HepG2 (cell line): ENCODE measurements at regions not wholly inside any gene's neighbourhood (a gene's known extent, or its start where the extent isn't known, plus 50 kb on each side); places are given as distances from the start of the nearest gene placed in this dataset.

Source experiments
- CTCF ChIP-seq: sonication (generic); formaldehyde crosslinking; IDR thresholded peaks from 2 replicates; pipeline ENCODE4 v1.5.0; 2020; ENCODE audit warnings: mild to moderate bottlenecking, missing genetic modification reagents, moderate library complexity
- EZH2 ChIP-seq: conservative IDR thresholded peaks from 2 replicates; pipeline ENCODE4 v1.6.1; 2012; ENCODE audit warnings: mild to moderate bottlenecking, low read depth, low read length, moderate library complexity
- HNF4G ChIP-seq, 2 experiments: sonication (generic) in 1 of 2; formaldehyde crosslinking in 1 of 2; IDR thresholded peaks; 2 replicates each; pipeline versions ENCODE4 v1.4.0 to v1.6.1; 2011 to 2020; ENCODE audit warnings: borderline replicate concordance in 2 of 2, low read depth in 2 of 2, mild to moderate bottlenecking in 2 of 2, low read length in 1 of 2, missing genetic modification reagents in 1 of 2, moderate library complexity in 1 of 2
- REST ChIP-seq, 2 experiments: IDR thresholded peaks; 2 replicates each; pipeline ENCODE4 v1.6.1; 2011 to 2012; ENCODE audit warnings: low read length in 2 of 2, borderline replicate concordance in 1 of 2, low read depth in 1 of 2, mild to moderate bottlenecking in 1 of 2, moderate library complexity in 1 of 2
- ZKSCAN1 ChIP-seq: fragments of 150-350 bp; IDR thresholded peaks from 2 replicates; pipeline ENCODE4 v1.6.1; 2014; ENCODE audit warnings: low read length
- ZNF24 ChIP-seq: fragments of 450-650 bp; IDR thresholded peaks from 2 replicates; pipeline ENCODE4 v1.6.1; 2017; ENCODE audit warnings: antibody characterized with exemption, mild to moderate bottlenecking
- TF ChIP-seq, protein P1 (sequence below): sonication (generic); formaldehyde crosslinking; IDR thresholded peaks from 2 replicates; pipeline ENCODE4 v1.4.0; 2020; ENCODE audit warnings: missing genetic modification reagents, borderline replicate concordance

DNA sequence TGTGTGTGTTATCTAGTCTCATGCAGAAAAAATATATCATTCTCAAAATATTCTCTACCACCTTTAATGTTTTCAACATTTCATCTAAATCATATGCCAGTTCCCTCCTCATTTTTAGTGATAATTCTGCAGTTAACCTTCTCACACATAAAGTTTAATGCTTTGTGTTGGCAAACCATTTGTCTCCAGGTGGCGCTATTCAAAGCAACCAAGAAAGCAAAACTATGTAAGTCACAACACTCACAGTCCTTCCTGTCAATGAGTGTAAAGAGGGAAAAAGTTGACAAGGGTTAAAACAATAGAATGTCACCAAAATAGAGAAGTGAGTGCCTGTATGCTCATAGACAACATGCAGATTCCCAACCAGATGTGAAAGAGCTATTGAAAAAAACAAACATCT lies 961.6 kb upstream of the LRRTM1 start:
- TF ChIP-seq HNF4G (IDR thresholded peaks at IDR 0.05; ENCODE audit: borderline replicate concordance, low read depth, low read length) (no peak), HNF4G (CRISPR knock-in tag; IDR thresholded peaks at IDR 0.05; ENCODE audit: borderline replicate concordance, low read depth) (no peak), CTCF (CRISPR knock-in tag) (0 out of 2 replicates have a peak, but pooled peaks have one; percentile 20), ZKSCAN1 (no peak), EZH2 (no peak), REST (IDR thresholded peaks at IDR 0.05; ENCODE audit: borderline replicate concordance in 1 of 2, low read depth in 1 of 2, low read length in 2 of 2) (no peak), ZNF24 (no peak)
- TF ChIP-seq, protein P1, sequence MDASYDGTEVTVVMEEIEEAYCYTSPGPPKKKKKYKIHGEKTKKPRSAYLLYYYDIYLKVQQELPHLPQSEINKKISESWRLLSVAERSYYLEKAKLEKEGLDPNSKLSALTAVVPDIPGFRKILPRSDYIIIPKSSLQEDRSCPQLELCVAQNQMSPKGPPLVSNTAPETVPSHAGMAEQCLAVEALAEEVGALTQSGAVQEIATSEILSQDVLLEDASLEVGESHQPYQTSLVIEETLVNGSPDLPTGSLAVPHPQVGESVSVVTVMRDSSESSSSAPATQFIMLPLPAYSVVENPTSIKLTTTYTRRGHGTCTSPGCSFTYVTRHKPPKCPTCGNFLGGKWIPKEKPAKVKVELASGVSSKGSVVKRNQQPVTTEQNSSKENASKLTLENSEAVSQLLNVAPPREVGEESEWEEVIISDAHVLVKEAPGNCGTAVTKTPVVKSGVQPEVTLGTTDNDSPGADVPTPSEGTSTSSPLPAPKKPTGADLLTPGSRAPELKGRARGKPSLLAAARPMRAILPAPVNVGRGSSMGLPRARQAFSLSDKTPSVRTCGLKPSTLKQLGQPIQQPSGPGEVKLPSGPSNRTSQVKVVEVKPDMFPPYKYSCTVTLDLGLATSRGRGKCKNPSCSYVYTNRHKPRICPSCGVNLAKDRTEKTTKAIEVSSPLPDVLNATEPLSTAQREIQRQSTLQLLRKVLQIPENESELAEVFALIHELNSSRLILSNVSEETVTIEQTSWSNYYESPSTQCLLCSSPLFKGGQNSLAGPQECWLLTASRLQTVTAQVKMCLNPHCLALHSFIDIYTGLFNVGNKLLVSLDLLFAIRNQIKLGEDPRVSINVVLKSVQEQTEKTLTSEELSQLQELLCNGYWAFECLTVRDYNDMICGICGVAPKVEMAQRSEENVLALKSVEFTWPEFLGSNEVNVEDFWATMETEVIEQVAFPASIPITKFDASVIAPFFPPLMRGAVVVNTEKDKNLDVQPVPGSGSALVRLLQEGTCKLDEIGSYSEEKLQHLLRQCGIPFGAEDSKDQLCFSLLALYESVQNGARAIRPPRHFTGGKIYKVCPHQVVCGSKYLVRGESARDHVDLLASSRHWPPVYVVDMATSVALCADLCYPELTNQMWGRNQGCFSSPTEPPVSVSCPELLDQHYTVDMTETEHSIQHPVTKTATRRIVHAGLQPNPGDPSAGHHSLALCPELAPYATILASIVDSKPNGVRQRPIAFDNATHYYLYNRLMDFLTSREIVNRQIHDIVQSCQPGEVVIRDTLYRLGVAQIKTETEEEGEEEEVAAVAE (CRISPR knock-in tag), result no peak
